ENCODE measurements at regions not wholly inside any gene's neighbourhood (a gene's known extent, or its start where the extent isn't known, plus 50 kb on each side); places are given as distances from the start of the nearest gene placed in this dataset.

DNA sequence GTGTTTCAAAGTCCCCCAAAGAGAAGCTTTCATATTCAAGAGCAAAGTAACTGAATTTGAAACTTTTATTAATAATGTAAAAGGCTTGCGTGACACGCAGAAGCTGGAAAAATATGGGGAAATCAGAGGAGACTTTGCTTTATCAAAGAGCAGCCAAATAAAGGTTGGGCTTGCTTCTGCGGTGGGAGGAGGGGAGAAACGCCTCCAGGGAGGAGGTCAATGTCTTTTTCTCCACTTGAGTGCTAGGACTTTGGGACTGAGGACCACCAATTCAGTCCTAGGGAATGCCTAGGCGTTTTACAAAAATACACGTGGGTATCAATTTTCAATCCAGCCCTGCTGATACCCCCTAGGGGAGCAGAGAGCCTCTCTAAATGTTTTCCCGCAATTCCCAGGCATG, 60.9 kb upstream of the FZD10 start:
- DNase-seq (ENCODE audit: low read depth in 2 of 2), result no peak

DNA sequence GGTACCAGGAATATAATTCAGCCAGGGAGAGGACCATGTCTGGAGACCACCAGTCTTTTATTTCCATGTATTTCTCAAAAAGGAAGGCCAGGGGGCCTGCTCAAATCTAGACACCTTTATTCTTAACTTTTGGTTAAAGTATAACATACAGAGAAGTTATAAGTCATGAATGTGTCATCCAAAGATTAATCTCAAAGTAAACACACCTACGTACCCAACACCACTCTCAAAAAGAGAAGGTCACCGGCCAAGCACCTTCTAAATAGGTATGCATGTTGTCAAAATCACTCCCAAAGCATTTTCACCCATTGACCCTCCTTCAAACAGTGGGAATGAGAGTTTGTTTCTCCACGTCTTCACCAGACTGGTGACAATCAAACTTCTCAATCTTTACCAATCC, 60.0 kb upstream of the FZD10 start:
- no peak for DNase-seq (ENCODE audit: low read depth in 2 of 2)

DNA sequence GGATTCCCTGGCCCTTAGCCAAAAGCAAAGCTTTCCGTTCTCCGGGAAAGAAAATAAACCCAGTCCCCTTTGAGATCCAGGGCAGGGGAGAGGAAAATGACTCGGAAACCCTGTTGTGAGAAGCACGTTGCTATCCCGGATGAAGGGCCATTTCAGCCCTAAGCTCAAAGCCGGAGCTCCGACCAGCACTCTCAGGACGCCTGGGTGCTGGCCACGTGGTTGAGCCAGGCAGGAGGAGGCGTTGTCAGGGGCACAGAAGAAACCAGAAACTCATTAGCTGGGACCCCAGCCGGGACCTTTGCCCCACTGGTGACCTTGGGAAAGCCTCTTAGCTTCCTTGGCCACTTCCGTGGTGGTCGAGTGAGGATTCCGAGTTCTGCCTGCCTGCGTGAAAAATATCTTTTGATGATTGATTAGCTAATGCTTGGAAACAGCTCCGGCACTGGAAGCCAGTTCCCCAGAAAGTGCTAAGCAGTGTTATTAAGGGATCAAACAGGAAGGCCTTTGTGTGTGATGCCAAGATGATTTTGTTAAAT, 57.6 kb upstream of the FZD10 start:
- DNase-seq (ENCODE audit: low read depth in 2 of 2), result no peak

GRCh38 chr12:130109062-130109945, 53.0 kb upstream of the FZD10 start:
- no peak for DNase-seq (ENCODE audit: low read depth in 2 of 2)

GRCh38 chr12:130110914-130111313, 51.4 kb upstream of the FZD10 start:
- no peak for DNase-seq (ENCODE audit: low read depth in 2 of 2)

DNA sequence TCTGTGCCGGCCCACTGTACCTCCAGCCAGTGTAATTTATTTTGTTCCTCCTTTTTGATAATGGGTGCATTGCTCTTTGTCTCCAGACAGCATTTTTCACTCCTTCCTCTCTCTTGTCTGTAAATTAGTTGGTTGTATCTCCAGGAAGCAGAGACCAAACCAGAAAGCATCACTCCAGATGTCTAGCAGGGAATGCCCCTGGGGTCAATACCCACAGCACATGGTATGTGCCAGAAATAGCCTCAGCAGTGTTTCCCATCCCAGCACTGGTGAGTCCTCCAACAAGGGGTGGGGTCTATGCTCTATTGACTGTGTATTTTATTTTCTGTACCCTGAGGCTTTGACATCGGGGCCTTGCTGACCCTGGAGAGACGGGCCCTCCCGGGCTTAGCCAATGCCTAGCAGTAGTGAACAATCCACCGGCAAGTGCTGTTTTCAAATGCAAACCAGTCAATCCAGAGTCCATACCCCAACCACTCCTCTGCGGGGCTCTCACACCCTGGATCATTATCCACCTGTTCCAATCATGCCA, 50.2 kb upstream of the FZD10 start:
- no peak for DNase-seq (ENCODE audit: low read depth in 2 of 2)

Data from stimulated activated CD8-positive, alpha-beta memory T cell treated with anti-CD3 and anti-CD28 coated beads, Interleukin-15, amount 100 ng/mL, for 48 hours (primary cell).